ENCODE measurements at regions not wholly inside any gene's neighbourhood (a gene's known extent, or its start where the extent isn't known, plus 50 kb on each side); places are given as distances from the start of the nearest gene placed in this dataset.

GRCh38 chr10:47195274-47195885 is 104.6 kb upstream of the GDF10 start:
- DNase-seq: no peak

GRCh38 chr10:47196691-47197090 is 103.3 kb upstream of the GDF10 start:
- DNase-seq: no peak

- no peak for DNase-seq
Measured at GRCh38 chr10:47198221-47198620, 101.8 kb upstream of the GDF10 start.

- DNase-seq: no peak
Measured at GRCh38 chr10:47205192-47205591, 94.8 kb upstream of the GDF10 start.

GRCh38 chr10:47206449-47207280 is 93.3 kb upstream of the GDF10 start:
- peak; percentile 47 for DNase-seq

- peak; percentile 46 for DNase-seq
Measured at GRCh38 chr10:47207281-47207615, 92.7 kb upstream of the GDF10 start.

- peak; percentile 29 for DNase-seq
Measured at GRCh38 chr10:47207894-47208469, 92.0 kb upstream of the GDF10 start.

- DNase-seq: no peak
Measured at GRCh38 chr10:47209466-47209865, 90.5 kb upstream of the GDF10 start.

GRCh38 chr10:47214520-47214919 is 85.5 kb upstream of the GDF10 start:
- DNase-seq: no peak

GRCh38 chr10:47217113-47217512 is 82.9 kb upstream of the GDF10 start:
- no peak for DNase-seq

- DNase-seq: no peak
Measured at GRCh38 chr10:47218803-47219202, 81.2 kb upstream of the GDF10 start.

- no peak for DNase-seq
Measured at GRCh38 chr10:47222461-47222860, 77.5 kb upstream of the GDF10 start.

GRCh38 chr10:47223236-47223635 is 76.8 kb upstream of the GDF10 start:
- no peak for DNase-seq

GRCh38 chr10:47224546-47225218 is 75.3 kb upstream of the GDF10 start:
- DNase-seq: no peak

- peak; percentile 17 for DNase-seq
Measured at GRCh38 chr10:47225219-47225927, 74.6 kb upstream of the GDF10 start.

GRCh38 chr10:47225928-47226645 is 73.9 kb upstream of the GDF10 start:
- no peak for DNase-seq

- peak; percentile 25 for DNase-seq
Measured at GRCh38 chr10:47230482-47230881, 69.5 kb upstream of the GDF10 start.

GRCh38 chr10:47230957-47231356 is 69.0 kb upstream of the GDF10 start:
- no peak for DNase-seq

- DNase-seq: no peak
Measured at GRCh38 chr10:47231414-47231813, 68.6 kb upstream of the GDF10 start.

- no peak for DNase-seq
Measured at GRCh38 chr10:47233631-47234030, 66.4 kb upstream of the GDF10 start.

- no peak for DNase-seq
Measured at GRCh38 chr10:47235484-47235883, 64.5 kb upstream of the GDF10 start.

All from CD4-positive, alpha-beta T cell treated with Interleukin-6 for 4 hours (primary cell).